Neural progenitor cell (in vitro differentiated cells): ENCODE measurements at regions not wholly inside any gene's neighbourhood (a gene's known extent, or its start where the extent isn't known, plus 50 kb on each side); places are given as distances from the start of the nearest gene placed in this dataset.
A peak's percentile ranks its signal among the peaks of the same experiment; 100 is the strongest.

Experiments used
- DNase-seq: peaks from one replicate; pipeline ENCODE4 v3.0.0-alpha.2; 2016; ENCODE audit warnings: low spot score
- H2AFZ ChIP-seq: fragments of 200-600 bp; sonication (generic); replicated peaks from 2 replicates; pipeline ENCODE4 v1.6.1; 2016; ENCODE audit warnings: antibody characterized with exemption
- H3F3A ChIP-seq: fragments of 200-600 bp; sonication (generic); 2 replicates; pipeline ENCODE4 v1.6.1; 2016; ENCODE audit warnings: antibody characterized with exemption, low read depth
- H3K27ac ChIP-seq: fragments of 200-600 bp; sonication (generic); 2 replicates; pipeline ENCODE4 v1.5.1; 2016; ENCODE audit warnings: mild to moderate bottlenecking
- H3K27me3 ChIP-seq: fragments of 200-600 bp; sonication (generic); 2 replicates; pipeline ENCODE4 v1.6.1; 2016; ENCODE audit warnings: mild to moderate bottlenecking, moderate library complexity
- H3K36me3 ChIP-seq: fragments of 200-600 bp; sonication (generic); 2 replicates; pipeline ENCODE4 v1.5.1; 2016
- H3K4me1 ChIP-seq: fragments of 200-600 bp; sonication (generic); 2 replicates; pipeline ENCODE4 v1.6.1; 2016; ENCODE audit warnings: mixed run types
- H3K4me2 ChIP-seq: fragments of 200-600 bp; sonication (generic); 2 replicates; pipeline ENCODE4 v1.6.1; 2016
- H3K4me3 ChIP-seq: fragments of 200-600 bp; sonication (generic); 2 replicates; pipeline ENCODE4 v1.5.1; 2016
- H3K79me2 ChIP-seq: fragments of 200-600 bp; sonication (generic); 2 replicates; pipeline ENCODE4 v1.6.1; 2016; ENCODE audit warnings: low read depth
- H3K9ac ChIP-seq: fragments of 200-600 bp; sonication (generic); 2 replicates; pipeline ENCODE4 v1.6.1; 2016
- H3K9me3 ChIP-seq: fragments of 200-600 bp; sonication (generic); 2 replicates; pipeline ENCODE4 v1.5.1; 2016; ENCODE audit warnings: low read depth
- H4K20me1 ChIP-seq: fragments of 200-600 bp; sonication (generic); 2 replicates; pipeline ENCODE4 v1.6.1; 2016; ENCODE audit warnings: low read depth
- H3K27ac Mint-ChIP-seq: 3 replicates; pipeline ENCODE4 v1.8.0; 2021; ENCODE audit warnings: mixed read lengths
- H3K27me3 Mint-ChIP-seq: 2 replicates; pipeline ENCODE4 v1.8.0; 2022; ENCODE audit warnings: low read depth, mild to moderate bottlenecking, inconsistent platforms, moderate library complexity, mixed read lengths; ENCODE audit not compliant: insufficient read depth
- H3K36me3 Mint-ChIP-seq: 3 replicates; pipeline ENCODE4 v1.8.0; 2021; ENCODE audit warnings: mixed read lengths
- H3K4me1 Mint-ChIP-seq: 3 replicates; pipeline ENCODE4 v1.8.0; 2021; ENCODE audit warnings: mixed read lengths
- H3K4me3 Mint-ChIP-seq: 3 replicates; pipeline ENCODE4 v1.8.0; 2021; ENCODE audit warnings: mild to moderate bottlenecking, moderate library complexity, mixed read lengths
- H3K9me3 Mint-ChIP-seq: 3 replicates; pipeline ENCODE4 v1.8.0; 2020; ENCODE audit warnings: mixed read lengths
- EZH2 ChIP-seq: fragments of 200-600 bp; sonication (generic); IDR thresholded peaks from 2 replicates; pipeline ENCODE4 v1.6.1; 2017; ENCODE audit warnings: antibody characterized with exemption, mild to moderate bottlenecking, moderate library complexity
- EZH2phosphoT487 ChIP-seq: fragments of 200-600 bp; sonication (generic); IDR thresholded peaks from 2 replicates; pipeline ENCODE4 v1.6.1; 2017; ENCODE audit warnings: antibody characterized with exemption
- TF ChIP-seq, protein P1 (sequence below): fragments of 200-600 bp; sonication (generic); IDR thresholded peaks from 2 replicates; pipeline ENCODE4 v1.5.1; 2017; ENCODE audit warnings: antibody characterized with exemption, mild to moderate bottlenecking

GRCh38 chr4:53654300-53654758 is 63.0 kb upstream of the LNX1 start:
- H3K27ac Mint-ChIP-seq: no peak overlapping the region
- H3K79me2 ChIP-seq: no peaks in the 10 kb centered on the region
- peaks cover 8% of the 10 kb centered on the region for H3K4me1 Mint-ChIP-seq
- H3K27me3 Mint-ChIP-seq: peaks cover 4% of the 10 kb centered on the region
- TF ChIP-seq, protein P1, sequence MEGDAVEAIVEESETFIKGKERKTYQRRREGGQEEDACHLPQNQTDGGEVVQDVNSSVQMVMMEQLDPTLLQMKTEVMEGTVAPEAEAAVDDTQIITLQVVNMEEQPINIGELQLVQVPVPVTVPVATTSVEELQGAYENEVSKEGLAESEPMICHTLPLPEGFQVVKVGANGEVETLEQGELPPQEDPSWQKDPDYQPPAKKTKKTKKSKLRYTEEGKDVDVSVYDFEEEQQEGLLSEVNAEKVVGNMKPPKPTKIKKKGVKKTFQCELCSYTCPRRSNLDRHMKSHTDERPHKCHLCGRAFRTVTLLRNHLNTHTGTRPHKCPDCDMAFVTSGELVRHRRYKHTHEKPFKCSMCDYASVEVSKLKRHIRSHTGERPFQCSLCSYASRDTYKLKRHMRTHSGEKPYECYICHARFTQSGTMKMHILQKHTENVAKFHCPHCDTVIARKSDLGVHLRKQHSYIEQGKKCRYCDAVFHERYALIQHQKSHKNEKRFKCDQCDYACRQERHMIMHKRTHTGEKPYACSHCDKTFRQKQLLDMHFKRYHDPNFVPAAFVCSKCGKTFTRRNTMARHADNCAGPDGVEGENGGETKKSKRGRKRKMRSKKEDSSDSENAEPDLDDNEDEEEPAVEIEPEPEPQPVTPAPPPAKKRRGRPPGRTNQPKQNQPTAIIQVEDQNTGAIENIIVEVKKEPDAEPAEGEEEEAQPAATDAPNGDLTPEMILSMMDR: no peak
- no peak for TF ChIP-seq EZH2
- no peak for TF ChIP-seq EZH2phosphoT487
- peaks cover 7% of the 10 kb centered on the region for H3K4me1 ChIP-seq
- H3K9me3 ChIP-seq: no peaks in the 10 kb centered on the region
- no peak overlapping the region for H3K27ac ChIP-seq
- no peaks in the 10 kb centered on the region for H3F3A ChIP-seq
- H3K36me3 Mint-ChIP-seq: no peaks in the 10 kb centered on the region
- no peak for DNase-seq
- no peak overlapping the region for H3K4me3 Mint-ChIP-seq
- H2AFZ ChIP-seq: no peak overlapping the region
- H4K20me1 ChIP-seq: no peaks in the 10 kb centered on the region
- no peaks in the 10 kb centered on the region for H3K36me3 ChIP-seq
- no peaks in the 10 kb centered on the region for H3K27me3 ChIP-seq
- no peak overlapping the region for H3K9ac ChIP-seq
- H3K9me3 Mint-ChIP-seq: no peaks in the 10 kb centered on the region
- H3K4me3 ChIP-seq: no peak overlapping the region
- H3K4me2 ChIP-seq: no peak overlapping the region

DNA sequence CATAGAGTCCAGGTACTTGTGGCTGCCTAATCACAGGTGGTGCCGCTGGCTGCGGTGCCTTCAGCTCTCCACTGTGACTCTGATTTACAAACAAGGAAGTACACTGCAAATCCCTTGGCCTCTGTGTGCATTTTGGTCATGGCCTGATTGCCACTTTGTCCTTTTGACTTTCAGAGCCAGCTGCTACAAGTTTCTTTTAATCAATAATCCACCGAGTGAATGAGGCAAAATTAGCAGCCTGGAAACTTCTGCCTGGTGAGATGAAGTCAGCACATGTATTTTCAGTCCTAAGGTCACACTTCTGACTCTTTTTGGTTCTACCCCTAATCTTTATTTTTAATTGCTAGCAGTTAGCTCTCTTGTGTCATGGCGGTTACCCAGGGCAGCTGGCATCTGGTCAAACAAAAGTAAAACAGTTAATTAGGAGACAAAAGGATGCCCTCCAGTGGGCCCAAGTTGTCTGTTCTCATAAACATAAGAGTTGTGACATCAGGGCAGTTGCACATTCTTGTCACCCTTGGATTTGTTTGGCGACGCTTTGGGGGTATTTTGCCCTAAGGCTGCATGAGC is 62.3 kb upstream of the LNX1 start:
- Mint-ChIP-seq H3K27me3 (peaks cover 4% of the 10 kb centered on the region), H3K4me3 (no peak overlapping the region), H3K36me3 (no peaks in the 10 kb centered on the region), H3K4me1 (peaks cover 8% of the 10 kb centered on the region), H3K27ac (no peak overlapping the region), H3K9me3 (no peaks in the 10 kb centered on the region)
- Histone ChIP-seq H3K4me1 (peaks cover 7% of the 10 kb centered on the region), H3K79me2 (no peaks in the 10 kb centered on the region), H3K36me3 (no peaks in the 10 kb centered on the region), H2AFZ (no peak overlapping the region), H3F3A (no peaks in the 10 kb centered on the region), H3K4me2 (no peak overlapping the region), H3K4me3 (no peak overlapping the region), H4K20me1 (no peaks in the 10 kb centered on the region), H3K27ac (no peak overlapping the region), H3K9ac (no peak overlapping the region), H3K27me3 (no peaks in the 10 kb centered on the region), H3K9me3 (no peaks in the 10 kb centered on the region)
- peak; percentile 28 for DNase-seq
- TF ChIP-seq EZH2phosphoT487 (no peak), EZH2 (no peak)
- TF ChIP-seq, protein P1: no peak

DNA sequence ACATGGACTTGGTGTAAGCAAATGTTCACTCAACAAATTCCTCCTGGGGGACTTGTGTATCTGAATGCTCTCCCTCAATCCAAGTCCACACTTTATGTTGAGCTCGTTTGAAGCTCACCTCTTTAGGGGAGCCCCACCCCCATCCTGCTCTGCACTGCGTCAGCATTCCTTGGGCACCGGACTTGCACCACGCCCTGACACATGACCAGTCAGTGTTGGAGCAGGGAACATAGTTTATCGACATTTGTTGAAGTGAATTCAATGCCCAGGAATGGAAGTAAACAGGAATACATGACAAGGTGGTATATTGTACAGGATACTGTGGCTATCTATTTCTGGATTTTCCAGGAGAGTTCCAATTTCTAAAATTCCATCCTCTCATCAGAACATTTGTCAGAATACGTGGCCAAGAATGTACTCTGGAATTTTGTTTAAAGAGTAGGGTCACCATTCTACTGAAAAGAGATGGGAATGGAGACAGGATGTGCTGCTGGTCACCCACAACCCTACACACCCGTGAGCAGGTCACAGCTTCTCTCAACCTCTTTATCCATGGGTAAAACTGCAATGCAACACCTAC is 60.0 kb upstream of the LNX1 start:
- Mint-ChIP-seq H3K27ac (no peak overlapping the region), H3K27me3 (peaks cover 4% of the 10 kb centered on the region), H3K9me3 (no peaks in the 10 kb centered on the region), H3K4me3 (no peak overlapping the region), H3K36me3 (no peaks in the 10 kb centered on the region), H3K4me1 (peaks cover 8% of the 10 kb centered on the region)
- no peak overlapping the region for H3K4me3 ChIP-seq
- no peaks in the 10 kb centered on the region for H3K9me3 ChIP-seq
- H4K20me1 ChIP-seq: no peaks in the 10 kb centered on the region
- no peaks in the 10 kb centered on the region for H3F3A ChIP-seq
- TF ChIP-seq, protein P1: no peak
- TF ChIP-seq EZH2: no peak
- TF ChIP-seq EZH2phosphoT487: no peak
- H3K4me2 ChIP-seq: no peak overlapping the region
- H3K27ac ChIP-seq: no peak overlapping the region
- no peak for DNase-seq
- H3K36me3 ChIP-seq: no peaks in the 10 kb centered on the region
- H3K79me2 ChIP-seq: no peaks in the 10 kb centered on the region
- H3K4me1 ChIP-seq: peaks cover 7% of the 10 kb centered on the region
- no peak overlapping the region for H3K9ac ChIP-seq
- no peak overlapping the region for H2AFZ ChIP-seq
- no peaks in the 10 kb centered on the region for H3K27me3 ChIP-seq
